Omental fat pad (tissue), 3 donors: ENCODE measurements at regions not wholly inside any gene's neighbourhood (a gene's known extent, or its start where the extent isn't known, plus 50 kb on each side); places are given as distances from the start of the nearest gene placed in this dataset.

Source experiments
- ATAC-seq: fragments of 150-250 bp; one replicate; pipeline ENCODE4 v1.9.1; 2016; ENCODE audit warnings: mild to moderate bottlenecking, moderate library complexity; ENCODE audit not compliant: low FRiP score
- DNase-seq: peaks from one replicate; pipeline ENCODE4 v3.0.0-alpha.2; 2019; ENCODE audit warnings: low spot score
- CTCF ChIP-seq, 3 donors: fragments of 450-650 bp; IDR thresholded peaks; one replicate each; pipeline ENCODE4 v1.5.1; 2016 to 2017; ENCODE audit warnings: antibody characterized with exemption in 3 of 3, mild to moderate bottlenecking in 3 of 3, moderate library complexity in 2 of 3

- DNase-seq (no peak), ATAC-seq (no peak)
- TF ChIP-seq CTCF (IDR thresholded peaks at IDR 0.05) = no peak
These were observed 296.9 kb downstream of the ADRA2A start for GRCh38 chr10:111373696-111374095.

GRCh38 chr10:111379534-111380187, 302.8 kb downstream of the ADRA2A start:
- DNase-seq (no peak), ATAC-seq (no peak)
- no peak for TF ChIP-seq CTCF (IDR thresholded peaks at IDR 0.05)

- TF ChIP-seq CTCF (IDR thresholded peaks at IDR 0.05) = no peak
- no peak for DNase-seq
- ATAC-seq = no peak
These were observed 307.7 kb downstream of the ADRA2A start for GRCh38 chr10:111384556-111384955.

- no peak for ATAC-seq
- no peak for DNase-seq
- no peak for TF ChIP-seq CTCF (IDR thresholded peaks at IDR 0.05)
These were observed 314.2 kb downstream of the ADRA2A start for GRCh38 chr10:111390813-111391563.

- no peak for DNase-seq
- no peak for TF ChIP-seq CTCF (IDR thresholded peaks at IDR 0.05)
- ATAC-seq = peak; percentile 50
These were observed 315.3 kb downstream of the ADRA2A start for GRCh38 chr10:111392159-111392558.

- ATAC-seq (peak; percentile 68), DNase-seq (no peak)
- no peak for TF ChIP-seq CTCF (IDR thresholded peaks at IDR 0.05)
These were observed 316.1 kb downstream of the ADRA2A start for GRCh38 chr10:111392910-111393309.

- ATAC-seq = no peak
- no peak for TF ChIP-seq CTCF (IDR thresholded peaks at IDR 0.05)
- no peak for DNase-seq
These were observed 333.9 kb downstream of the ADRA2A start for GRCh38 chr10:111410740-111411139.
